Testis (tissue), 2 donors: ENCODE measurements at regions not wholly inside any gene's neighbourhood (a gene's known extent, or its start where the extent isn't known, plus 50 kb on each side); places are given as distances from the start of the nearest gene placed in this dataset.
"Not testable (repeated sequence)": the region's sequence is repeated elsewhere in the genome, so short reads cannot be mapped to it uniquely, and the experiment has no call there.

Source experiments
- DNase-seq: peaks from one replicate; pipeline ENCODE4 v3.0.0-alpha.2; 2019
- H3K27ac ChIP-seq, 2 donors: fragments of 200-600 bp; sonication (generic); one replicate each; pipeline ENCODE4 v1.5.1; 2019
- H3K27me3 ChIP-seq: fragments of 200-600 bp; sonication (generic); one replicate; pipeline ENCODE4 v1.5.1; 2019
- H3K36me3 ChIP-seq: fragments of 200-600 bp; sonication (generic); one replicate; pipeline ENCODE4 v1.5.1; 2017; ENCODE audit warnings: low read depth; ENCODE audit errors: missing control alignments
- H3K4me1 ChIP-seq: fragments of 200-600 bp; sonication (generic); one replicate; pipeline ENCODE4 v1.5.1; 2019
- H3K4me3 ChIP-seq, 2 donors: fragments of 200-600 bp; sonication (generic); one replicate each; pipeline ENCODE4 v1.5.1; 2017 to 2019
- H3K9me3 ChIP-seq: fragments of 200-600 bp; sonication (generic); one replicate; pipeline ENCODE4 v1.5.1; 2017
- CTCF ChIP-seq, 3 experiments: fragments of 450-650 bp in 2 of 3; fragments of 200-600 bp in 1 of 3; sonication (generic) in 1 of 3; IDR thresholded peaks; one replicate each; pipeline ENCODE4 v1.5.1; 2016 to 2019; ENCODE audit warnings: antibody characterized with exemption in 3 of 3, mild to moderate bottlenecking in 2 of 3, moderate library complexity in 1 of 3
- WGBS, 2 donors: methylation state at CpG; one replicate each; pipeline ENCODE4 v1.1.5; 2018; 5-methylcytosine and 5-hydroxymethylcytosine counted together
- intact Hi-C: fragments of 100-400 bp; cut with DNase I; formaldehyde crosslinking; loops from one replicate; pipeline ENCODE4 v1.15.1; 2023; ENCODE audit warnings: low total_unique reads
- small RNA-seq, 2 donors: library from RNA; depleted of rRNA; stranded (forward); fragments of <200 nt; gene quantifications; one replicate each; pipeline ENCODE3, GENCODE V24; 2016

GRCh38 chr12:8390001-8390777 is 65.6 kb upstream of the CLEC6A start:
- H3K27ac ChIP-seq, intact Hi-C loops, H3K4me1 ChIP-seq, H3K9me3 ChIP-seq, H3K36me3 ChIP-seq, H3K27me3 ChIP-seq: not testable (repeated sequence)
- 1% methylated on average over 21 to 77 of the region's 81 CpGs for WGBS, 2 donors
- H3K4me3 ChIP-seq = peak overlapping the region; percentile 32 to 60
- DNase-seq = peak; percentile 88
- TF ChIP-seq CTCF (IDR thresholded peaks at IDR 0.05) = peak; percentile 50 to 86 (median 57)

GRCh38 chr12:8396225-8397071 is 59.3 kb upstream of the CLEC6A start:
- H3K4me1 ChIP-seq, H3K36me3 ChIP-seq, H3K27ac ChIP-seq, H3K9me3 ChIP-seq, intact Hi-C loops, H3K27me3 ChIP-seq: not testable (repeated sequence)
- WGBS, 2 donors = 1 to 2% methylated on average over 21 of the region's 79 CpGs
- peak overlapping the region; percentile 31 to 39 for H3K4me3 ChIP-seq
- peak in 1 of 3 experiments; percentile 53 for TF ChIP-seq CTCF (IDR thresholded peaks at IDR 0.05)
- DNase-seq = peak; percentile 61

GRCh38 chr12:8397378-8397777 is 58.4 kb upstream of the CLEC6A start:
- H3K27ac ChIP-seq, H3K9me3 ChIP-seq, DNase-seq, H3K4me3 ChIP-seq, H3K36me3 ChIP-seq, H3K27me3 ChIP-seq, H3K4me1 ChIP-seq, intact Hi-C loops: not testable (repeated sequence)
- WGBS, 2 donors = 53 to 58% methylated on average over 7 of the region's 7 CpGs

GRCh38 chr12:8399496-8400034 is 56.2 kb upstream of the CLEC6A start:
- H3K9me3 ChIP-seq, intact Hi-C loops, H3K4me3 ChIP-seq, H3K27ac ChIP-seq, H3K27me3 ChIP-seq, H3K4me1 ChIP-seq, DNase-seq, H3K36me3 ChIP-seq: not testable (repeated sequence)
- 59 to 61% methylated on average over 13 of the region's 13 CpGs for WGBS, 2 donors

- H3K27me3 ChIP-seq, intact Hi-C loops, H3K36me3 ChIP-seq, H3K4me1 ChIP-seq, H3K4me3 ChIP-seq, DNase-seq, H3K27ac ChIP-seq, H3K9me3 ChIP-seq: not testable (repeated sequence)
- WGBS, 2 donors = 62 to 68% methylated on average over 6 of the region's 6 CpGs
Measured at GRCh38 chr12:8403834-8404233, 51.9 kb upstream of the CLEC6A start.

GRCh38 chr12:8404341-8404740 is 51.4 kb upstream of the CLEC6A start:
- DNase-seq, H3K9me3 ChIP-seq, H3K27ac ChIP-seq, H3K4me1 ChIP-seq, intact Hi-C loops, H3K36me3 ChIP-seq, H3K4me3 ChIP-seq, H3K27me3 ChIP-seq: not testable (repeated sequence)
- WGBS, 2 donors = 91% methylated on average over 21 of the region's 26 CpGs; no CpG with 5 or more reads in 1 of the 2 donors

Small RNA genes in the stretch of these regions (small RNA-seq; reads per million reads assigned to genes)
- gene AC092745.3 = 0 reads per million in 2 donors
